NT2/D1 (cell line): ENCODE measurements at regions not wholly inside any gene's neighbourhood (a gene's known extent, or its start where the extent isn't known, plus 50 kb on each side); places are given as distances from the start of the nearest gene placed in this dataset.

Source experiments
- YY1 ChIP-seq: IDR thresholded peaks from 2 replicates; pipeline ENCODE4 v1.6.1; 2011; ENCODE audit not compliant: insufficient read length, insufficient read depth
- ZNF274 ChIP-seq: IDR thresholded peaks from 2 replicates; pipeline ENCODE4 v1.6.1; 2011; ENCODE audit warnings: mild to moderate bottlenecking, low read depth, low read length

DNA sequence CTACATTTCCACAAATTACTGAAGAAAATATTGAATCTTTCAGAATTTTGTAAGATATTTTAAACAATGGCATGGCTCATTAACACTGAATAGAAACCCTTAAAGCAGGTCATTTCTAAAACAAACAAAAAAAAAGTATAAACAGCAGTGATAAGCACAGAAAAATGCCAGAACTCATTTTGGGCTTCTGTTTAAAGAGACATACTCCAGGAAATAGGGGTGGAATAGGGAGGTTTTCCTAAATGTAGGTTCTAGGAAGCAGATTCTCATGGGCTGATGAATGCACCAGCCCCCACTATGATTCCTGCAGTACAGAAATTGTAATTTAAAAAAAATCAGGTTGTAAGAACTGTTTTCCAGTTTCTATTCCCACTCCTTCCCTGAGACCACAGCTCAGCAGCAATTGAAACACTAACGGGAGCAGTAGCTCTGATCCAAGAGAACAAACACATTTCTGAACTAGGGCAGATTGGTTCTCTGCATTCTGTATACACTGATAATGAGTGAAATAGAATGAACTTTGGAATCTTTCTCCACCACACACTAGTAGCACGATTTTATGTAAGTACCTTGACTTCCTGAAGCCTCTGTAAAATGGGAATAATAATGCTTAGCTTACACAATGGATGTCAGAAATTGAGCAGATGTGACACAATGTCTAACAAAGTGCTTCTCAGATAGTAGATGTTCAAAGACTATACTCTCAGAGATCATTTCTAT, 115.6 kb upstream of the TMTC1 start:
- TF ChIP-seq YY1 = no peak
- no peak for TF ChIP-seq ZNF274
